NAMALWA (cell line): ENCODE measurements at regions not wholly inside any gene's neighbourhood (a gene's known extent, or its start where the extent isn't known, plus 50 kb on each side); places are given as distances from the start of the nearest gene placed in this dataset.

Experiments
- DNase-seq: peaks from one replicate; pipeline ENCODE4 v3.0.0-alpha.2; 2015; ENCODE audit warnings: low spot score

DNA sequence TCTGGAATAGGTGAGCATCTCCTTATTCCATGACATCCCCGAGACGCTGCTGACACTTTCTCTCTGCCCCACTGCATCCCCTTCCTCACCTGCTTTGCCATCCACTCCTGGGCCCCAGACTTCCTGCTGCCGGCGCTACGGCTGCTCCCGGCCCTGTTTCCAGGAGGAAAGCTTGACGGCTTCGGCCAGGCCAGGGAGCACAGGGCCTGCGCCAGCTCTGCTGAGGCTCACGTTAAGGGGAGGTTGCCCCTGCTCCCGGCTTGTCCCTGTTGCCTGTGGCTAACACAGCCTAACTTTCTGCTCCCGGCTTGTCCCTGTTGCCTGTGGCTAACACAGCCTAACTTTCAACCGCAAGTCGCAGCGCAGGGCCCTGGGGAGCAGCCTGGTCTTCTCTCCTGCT, 177.3 kb upstream of the RGMA start:
- DNase-seq, result no peak

DNA sequence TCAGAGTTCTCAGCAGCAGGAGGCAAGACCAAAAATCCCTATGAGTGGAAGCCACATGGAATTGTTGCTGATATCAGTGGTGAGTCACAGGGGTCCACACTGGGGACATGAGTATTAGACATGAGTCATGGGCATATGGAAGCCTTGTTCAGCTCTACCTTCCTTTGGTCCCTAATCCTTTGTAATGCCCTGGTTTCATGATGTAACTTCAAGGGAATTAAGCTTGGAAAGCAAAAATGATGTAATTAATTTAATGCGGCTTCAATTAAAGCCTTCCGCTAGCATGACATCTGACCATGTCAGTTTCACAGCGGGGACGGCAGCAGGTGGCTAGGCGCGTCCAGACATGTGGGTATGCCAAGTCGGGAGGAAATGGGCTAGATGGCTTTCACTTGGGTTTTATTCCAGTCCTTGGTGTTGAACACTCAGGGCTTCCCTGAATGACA, 176.1 kb upstream of the RGMA start:
- no peak for DNase-seq

DNA sequence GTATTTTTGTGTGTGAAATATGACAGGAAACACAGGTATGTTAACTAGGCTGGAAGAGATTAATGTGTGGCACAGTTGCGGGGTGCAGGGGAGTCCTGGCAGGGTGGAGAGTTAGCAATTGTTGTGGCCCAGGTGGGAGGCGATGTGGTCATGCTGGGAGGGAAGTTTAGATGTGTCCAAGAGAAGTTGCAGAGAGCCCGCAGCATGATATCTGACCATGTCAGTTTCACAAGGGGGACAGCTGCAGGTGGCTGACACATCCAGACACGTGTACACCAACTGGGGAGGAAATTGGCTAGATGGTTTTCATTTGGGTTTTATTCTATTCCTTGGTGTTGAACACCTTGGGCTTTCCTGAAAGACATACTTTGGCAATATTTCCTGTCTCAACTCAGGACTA, 172.8 kb upstream of the RGMA start:
- DNase-seq, result no peak

DNA sequence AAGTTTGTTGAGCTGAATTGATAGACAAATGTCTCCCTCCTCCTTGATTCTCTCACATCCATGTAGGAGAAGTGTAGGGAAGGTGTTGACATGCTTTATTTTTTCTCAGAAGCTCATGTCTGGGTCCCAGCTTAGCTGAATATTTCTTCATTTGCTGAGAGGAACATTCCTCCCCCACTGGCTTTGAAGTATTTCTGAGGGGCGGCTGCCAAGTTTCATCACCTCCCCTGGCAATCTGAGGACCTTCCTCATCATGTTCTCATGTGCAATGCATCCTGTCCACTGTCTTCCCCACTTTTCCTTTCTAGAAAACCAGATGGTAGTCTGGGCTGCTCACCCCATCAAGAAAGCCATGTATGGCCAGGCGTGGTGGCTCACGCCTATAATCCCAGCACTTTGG, 168.9 kb upstream of the RGMA start:
- DNase-seq, result no peak

DNA sequence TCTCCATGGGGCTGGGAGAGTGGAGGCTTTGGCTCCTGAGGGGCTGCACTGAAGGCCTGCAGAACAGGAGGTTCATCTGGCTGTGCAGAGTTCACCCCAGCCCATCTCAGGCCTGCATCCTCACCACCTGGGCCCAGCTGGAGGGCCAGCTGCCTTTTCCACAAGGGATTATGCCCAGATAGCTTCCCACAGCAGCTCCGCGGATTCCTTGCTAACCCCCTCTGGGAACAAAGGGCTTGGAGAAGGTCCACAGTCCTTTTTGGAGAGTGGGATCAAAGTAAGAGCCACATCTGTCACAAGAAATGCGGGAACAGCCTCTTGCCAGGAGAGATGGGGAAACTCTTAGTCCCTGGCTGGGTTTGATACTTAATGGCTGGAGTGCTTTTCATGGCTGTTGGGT, 164.7 kb upstream of the RGMA start:
- no peak for DNase-seq

DNA sequence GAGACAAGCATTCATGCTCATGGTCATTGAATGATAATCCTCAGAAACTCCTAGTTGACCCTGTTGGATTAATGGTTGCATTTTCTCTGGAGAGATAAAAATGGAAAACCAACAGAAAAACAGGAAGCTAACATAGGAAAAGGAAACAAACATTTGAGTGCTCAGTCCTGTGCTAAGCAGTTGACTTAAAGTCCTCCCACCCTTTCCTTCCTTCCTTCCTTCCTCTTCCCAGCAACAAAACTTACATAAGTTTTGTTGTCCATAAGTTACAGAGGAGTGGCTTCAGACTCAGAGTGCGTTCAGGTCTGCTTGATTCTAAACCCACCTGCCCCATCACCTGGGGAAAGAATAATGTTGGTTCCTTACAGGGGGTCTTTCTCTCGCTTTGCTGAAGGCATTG, 163.8 kb upstream of the RGMA start:
- no peak for DNase-seq

DNA sequence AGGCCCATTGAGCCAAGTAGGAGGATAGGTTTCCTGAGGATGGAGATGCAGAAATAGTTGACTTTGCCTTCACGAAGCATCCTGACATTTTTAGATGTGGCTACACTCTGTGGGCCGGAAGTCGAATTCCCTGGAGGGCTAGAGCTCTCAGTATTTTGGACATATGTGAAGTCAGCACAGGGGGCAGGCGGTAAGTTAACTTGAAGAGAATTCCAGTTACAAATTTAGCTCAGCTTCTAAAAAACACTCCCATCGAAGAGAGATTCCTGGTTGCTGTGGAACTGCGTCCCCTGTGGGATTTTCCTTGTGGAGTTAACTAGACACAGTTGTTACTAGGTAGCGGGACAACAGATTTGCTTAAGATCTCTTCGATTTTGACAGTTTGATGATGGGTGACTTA, 161.9 kb upstream of the RGMA start:
- no peak for DNase-seq

DNA sequence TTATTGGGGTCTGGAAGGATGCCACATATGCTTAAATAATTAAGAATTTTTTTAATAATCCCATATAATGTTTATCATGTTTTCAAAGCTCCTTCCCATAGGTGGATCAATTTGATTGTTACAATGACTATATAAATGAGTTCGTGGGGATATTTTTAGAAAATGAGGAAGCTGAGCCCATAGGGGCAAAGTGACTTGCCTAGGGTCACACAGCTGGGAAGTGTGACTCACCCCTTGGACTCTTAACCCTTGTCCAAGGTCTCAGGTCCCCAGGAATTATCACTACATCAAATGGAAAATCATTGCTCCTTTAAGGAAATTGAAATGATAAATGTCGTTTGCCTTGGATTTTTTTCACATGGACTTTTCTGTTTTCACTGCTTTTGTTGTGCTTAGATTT, 161.2 kb upstream of the RGMA start:
- no peak for DNase-seq

DNA sequence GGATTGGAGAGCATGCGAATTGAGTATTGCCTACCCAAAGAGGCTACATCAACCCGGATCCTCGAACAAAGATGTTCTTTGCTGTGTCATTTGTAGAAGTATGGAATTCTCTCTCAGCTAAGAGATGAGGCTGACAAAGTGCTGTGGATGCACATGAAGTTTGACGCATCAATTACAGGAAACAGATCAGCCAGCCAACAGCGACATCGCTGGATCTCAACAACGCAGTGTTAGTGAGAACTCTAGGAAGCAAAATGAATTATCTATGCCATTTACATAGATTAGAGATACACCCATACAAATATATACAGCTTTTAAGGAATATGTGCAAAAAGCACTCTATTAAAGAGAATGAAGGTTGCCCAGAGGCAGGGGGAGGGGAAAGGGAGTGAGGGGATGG, 160.6 kb upstream of the RGMA start:
- DNase-seq, result no peak

DNA sequence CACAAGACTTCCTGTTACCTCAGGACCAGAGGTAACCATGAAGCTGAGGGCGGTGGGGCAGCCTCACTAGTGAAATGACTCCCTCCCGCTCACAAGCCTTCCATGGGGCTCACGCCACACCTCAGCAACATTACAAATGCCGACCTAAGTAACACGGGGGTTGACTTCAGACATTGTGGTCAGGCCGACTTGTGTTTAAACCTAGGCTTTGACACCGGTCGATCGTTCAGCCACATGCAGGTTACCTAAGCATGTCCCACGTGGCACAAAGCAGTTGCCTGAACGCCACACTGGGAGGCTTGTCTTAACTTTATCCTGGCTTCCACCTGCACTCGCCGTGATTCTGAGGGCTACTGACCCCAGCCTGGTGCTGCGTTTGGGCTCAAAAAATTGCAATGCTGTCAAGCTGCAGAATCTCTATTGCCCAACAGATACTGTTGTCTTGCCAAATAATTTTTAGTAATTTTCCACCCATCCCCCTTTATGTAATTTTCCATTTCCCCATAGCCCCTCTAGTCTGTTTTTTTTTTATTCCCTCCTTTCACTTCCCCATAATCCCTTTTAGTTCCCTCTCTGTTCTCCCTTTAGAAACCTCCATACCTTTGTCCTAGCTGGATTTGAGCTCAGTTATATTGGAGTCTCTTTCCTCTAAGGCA, 158.6 kb upstream of the RGMA start:
- no peak for DNase-seq

DNA sequence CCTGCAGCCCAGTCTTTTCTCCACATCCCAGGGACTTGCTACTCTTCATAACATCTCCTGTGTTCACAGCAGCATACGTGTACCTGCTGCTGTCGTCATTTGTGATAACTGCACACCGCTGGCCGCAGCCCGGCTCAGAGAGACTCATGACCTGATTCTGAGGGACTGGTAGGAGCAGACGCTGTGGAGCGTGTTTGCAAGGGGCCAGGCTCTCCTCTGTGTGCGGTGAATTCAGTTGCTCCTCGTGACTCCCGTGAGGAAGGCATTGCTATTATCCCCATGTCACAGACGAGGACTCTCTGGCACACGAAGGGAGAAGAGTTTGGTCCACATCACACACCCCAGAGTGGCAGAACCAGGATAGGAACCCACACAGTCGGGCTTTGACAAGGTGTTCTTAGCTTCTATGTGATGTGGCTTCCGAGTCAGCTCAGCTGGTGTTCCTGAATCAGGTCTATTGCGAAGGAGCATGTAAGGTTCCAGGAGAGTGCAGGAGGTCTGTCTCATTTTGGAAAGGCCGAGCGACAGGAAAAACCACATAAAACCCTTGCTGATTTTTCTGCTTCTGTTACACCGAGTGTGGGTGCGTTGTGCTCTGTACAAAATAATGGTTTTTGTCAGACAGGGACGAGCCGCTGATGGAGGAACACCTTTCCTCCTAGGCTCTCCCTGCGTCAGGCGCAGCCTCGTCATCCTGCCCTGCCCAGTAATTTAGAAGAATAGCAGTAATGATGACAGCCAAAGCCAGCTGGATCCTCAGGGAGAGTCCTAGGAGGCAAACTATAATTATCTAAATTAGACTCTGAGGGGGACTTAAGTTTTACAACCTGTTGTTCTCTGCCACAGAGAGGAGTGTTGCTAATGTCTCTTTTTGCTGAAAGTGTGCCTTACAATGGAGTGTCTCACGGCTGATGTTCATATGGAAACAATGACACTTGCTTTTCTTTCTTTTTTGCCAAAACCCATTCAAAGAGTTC, 157.5 kb upstream of the RGMA start:
- no peak for DNase-seq

DNA sequence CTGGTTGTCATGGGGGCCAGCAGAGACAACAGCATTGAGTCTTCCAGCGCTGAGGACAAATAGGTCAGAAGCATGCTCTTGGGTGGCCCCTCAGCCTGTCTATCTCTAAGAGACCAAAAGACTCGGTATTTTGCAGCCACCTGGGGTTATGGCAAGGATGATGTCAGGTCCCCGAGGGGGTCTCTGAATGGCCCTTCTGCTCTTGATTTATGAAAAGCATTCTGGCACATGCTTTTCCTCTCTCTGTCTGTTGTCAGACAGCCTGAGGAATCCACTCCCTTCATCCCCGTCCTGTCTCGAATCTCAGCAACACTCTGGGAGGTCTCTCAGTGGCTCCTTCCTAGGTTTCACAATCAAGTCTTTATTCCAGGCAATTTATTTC, 156.6 kb upstream of the RGMA start:
- no peak for DNase-seq

DNA sequence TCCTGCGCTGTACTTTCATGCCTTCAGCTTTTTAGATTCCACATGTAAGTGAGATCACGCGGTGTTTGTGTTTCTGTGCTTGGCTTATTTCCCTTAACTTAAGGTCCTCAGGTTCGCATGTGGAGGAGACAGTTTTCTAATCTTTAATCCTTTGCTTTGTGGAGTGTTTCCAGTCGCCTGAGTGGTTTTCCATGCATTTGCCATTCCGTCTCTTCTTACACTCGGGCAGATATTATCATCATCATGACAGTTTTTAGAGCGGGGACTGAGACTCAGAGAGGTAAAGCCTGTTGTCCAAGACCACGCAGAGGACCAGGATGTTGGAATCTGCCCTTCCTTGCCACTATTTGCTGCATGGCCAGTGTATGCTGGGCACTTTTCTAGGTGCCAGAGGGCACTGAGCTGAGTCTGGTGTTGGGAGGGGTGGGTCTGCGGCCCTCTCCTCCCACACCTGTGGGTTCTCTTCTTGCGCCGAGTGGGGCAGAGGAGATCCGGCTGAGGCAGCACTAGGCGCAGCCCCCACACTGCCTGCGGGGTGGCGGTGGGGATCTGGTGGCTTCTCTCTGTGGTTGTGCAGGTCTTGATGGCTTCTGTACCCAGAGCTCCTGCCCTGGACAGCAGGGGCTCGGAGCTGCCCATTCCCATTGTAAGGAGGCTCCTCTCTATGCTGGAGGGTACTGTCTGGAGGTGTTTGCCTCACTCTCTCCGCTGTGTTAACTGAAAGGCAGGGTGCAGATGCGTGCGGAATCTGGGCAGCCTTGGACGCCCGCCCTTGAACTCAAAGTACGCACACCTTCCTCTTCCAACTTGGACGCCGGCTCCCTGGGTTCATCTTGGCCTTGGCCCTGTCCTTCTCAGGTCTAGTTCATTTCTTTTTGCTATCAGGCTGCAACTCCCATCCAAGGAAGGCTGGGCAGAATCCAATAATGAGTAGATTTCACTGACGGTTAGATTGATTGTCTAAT, 156.0 kb upstream of the RGMA start:
- no peak for DNase-seq

DNA sequence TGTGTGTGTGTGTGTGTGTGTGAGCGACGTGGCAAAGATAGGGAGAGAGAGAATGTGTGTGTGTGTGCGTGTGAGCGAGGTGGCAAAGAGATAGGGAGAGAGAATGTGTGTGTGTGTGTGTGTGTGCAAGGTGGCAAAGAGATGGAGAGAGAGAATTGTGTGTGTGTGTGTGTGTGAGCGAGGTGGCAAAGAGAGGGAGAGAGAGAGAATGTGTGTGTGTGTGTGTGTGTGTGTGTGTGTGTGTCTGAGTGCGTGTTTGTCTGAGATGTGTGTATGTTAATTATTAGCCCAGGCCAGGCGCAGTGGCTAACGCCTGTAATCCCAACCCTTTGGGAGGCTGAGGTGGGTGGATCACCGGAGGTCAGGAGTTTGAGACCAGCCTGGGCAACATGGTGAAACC, 154.6 kb upstream of the RGMA start:
- no peak for DNase-seq

DNA sequence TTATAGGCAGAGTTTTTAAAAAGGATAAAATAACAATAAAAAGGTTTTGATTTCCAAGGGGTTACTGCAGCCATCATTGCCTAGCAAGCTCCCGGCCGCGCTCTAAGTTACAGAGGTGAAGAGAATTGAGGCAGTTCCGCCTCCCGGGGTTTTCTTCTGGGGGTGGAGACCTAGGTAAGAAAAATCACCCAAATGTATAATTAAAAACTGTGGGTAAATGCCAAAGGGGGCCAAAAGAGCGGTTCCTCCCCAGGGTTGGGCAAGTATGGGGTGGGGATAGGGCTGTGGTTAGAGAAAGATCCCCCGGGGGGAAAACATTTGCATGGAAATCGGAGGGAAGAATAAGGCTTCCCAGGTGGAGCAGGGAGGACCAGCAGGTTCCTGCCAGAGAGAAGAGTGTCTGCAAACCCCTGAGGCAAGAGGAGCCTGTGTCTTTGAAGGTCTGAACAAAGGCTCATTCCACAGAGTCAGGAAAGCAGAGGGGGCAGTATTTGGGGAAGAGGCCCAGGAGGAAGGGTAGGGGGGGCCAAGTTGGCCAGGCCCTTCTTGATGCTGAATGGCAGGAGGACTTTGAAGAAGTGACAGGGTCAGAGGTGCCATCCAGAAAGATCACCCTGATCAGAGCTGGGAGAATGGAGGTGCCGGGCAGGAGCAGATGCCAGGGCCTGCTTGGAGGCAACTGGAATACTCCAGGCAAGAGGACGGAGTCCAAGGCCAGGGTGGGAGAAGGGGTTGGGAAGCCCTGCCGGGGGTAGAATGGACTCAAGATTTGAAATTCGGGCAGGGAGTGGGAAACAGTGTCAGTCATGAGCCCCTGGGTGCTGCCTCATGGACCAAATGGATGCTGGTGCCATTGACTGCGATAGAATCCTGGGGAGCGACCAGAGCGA, 152.9 kb upstream of the RGMA start:
- no peak for DNase-seq

DNA sequence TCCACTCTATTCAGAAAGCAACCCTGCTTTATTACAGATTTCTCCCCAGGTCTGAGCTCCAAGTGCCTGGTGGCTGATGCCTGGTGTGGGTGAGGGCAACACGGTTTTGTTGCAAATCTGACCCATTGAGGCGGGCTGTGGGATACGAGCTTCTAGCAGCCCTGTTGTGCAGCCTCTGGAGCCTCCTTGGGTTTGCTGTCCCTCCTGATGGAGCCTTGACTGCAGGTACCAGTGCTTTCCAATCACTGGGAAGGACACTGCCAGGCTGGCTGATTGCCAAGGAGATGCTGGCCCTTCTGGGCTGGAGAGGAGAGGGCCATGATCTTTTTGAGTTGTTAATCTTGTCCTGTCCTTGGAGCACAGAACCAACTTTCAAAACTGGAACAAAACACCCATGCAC, 151.0 kb upstream of the RGMA start:
- DNase-seq, result no peak

DNA sequence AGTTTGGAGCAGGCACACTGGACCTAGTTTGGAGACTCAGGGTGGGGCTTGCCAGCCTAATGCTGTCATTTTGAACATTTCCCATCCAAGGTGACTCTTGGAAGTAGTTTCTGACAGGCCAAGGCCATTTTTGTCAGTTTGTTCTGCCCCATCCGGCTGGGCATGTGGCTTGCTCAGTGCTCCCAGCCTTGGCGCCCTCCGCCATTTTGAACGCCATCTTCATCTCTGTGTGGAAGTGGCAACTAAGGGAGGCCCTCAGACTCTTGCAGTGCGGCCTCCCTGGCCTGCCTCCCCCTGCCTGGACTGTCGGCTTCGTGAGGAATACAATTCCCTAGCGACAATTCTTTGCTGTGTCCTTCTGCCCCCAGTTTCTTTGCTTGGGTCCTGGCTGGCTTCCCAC, 150.6 kb upstream of the RGMA start:
- no peak for DNase-seq

DNA sequence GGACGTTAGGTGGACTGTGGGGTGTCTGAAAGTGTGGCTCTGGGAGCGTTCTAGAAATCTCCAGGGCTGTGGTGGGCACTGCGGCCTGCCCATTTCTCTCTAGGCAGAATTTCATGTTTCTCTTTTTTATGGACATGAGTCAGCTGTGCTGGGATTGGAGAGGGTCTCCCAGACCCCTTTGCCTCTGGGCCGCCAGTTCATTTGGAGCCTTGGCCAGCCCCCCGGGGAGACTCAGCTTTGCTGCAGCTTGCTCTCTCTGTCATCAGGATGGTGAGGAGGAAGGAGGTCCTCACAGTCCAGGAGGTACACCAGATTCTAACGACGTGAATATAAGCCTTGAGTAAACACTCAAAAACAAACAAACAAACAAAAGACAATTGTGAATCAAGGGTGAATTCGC, 149.6 kb upstream of the RGMA start:
- DNase-seq, result no peak

DNA sequence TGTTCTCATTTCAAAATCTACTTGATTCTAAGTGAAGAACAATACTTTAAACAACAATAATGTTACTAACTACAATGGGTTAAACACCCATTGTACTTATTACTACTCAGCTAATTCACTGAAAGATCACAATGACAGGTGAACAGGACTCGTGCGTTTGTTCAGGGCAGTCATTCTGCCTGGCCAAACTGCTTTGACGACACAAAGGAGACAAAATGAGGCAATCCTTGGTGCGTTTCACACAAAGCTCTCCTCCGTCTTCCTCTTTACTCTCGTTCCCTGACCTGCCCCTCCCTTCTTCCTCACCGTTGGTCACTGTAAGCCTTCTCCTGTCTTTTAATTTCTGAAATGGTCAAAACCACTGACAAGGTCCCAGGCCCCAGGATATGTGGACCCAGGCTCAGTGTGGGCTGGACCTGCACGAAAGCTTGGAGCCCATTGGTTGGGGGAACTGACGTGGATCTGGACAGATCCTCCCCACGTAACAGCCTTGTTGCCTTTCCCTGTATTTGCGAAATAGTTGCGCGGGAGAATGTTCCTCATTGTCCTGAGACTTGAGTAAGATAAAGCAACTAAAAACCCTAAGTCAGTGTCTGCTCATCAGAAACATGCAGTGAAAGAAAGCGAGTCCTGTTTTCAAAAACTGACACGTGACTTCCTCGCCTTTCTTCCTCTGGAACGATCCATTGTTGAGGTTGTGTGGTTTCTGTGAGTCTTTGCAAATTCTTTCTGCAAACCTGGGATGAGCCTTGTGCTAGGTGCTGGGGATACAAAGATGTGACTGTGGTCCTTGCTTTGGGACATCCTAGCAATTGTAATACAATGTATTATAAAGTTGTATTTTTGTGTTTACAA, 147.1 kb upstream of the RGMA start:
- no peak for DNase-seq

DNA sequence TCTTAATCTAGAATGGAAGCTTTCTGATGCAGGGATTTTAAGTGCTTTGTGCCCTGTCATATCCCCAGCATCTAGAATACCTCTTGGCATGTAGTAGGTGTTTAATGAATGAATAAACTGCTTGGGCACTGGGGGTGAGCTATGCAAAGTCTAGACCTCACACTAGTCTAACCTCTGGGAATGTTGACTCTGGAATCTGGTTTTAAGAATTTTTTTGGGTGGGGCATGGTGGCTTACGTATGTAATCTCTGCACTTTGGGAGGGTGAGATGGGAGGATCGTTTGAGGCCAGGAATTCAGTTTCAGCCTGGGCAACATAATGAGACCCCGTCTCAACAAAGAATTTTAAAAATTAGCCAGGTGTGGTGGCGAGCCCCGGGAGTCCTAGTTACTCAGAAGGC, 146.3 kb upstream of the RGMA start:
- no peak for DNase-seq
